ENCODE measurements at regions not wholly inside any gene's neighbourhood (a gene's known extent, or its start where the extent isn't known, plus 50 kb on each side); places are given as distances from the start of the nearest gene placed in this dataset.
"Not testable (repeated sequence)": the region's sequence is repeated elsewhere in the genome, so short reads cannot be mapped to it uniquely, and the experiment has no call there.

DNA sequence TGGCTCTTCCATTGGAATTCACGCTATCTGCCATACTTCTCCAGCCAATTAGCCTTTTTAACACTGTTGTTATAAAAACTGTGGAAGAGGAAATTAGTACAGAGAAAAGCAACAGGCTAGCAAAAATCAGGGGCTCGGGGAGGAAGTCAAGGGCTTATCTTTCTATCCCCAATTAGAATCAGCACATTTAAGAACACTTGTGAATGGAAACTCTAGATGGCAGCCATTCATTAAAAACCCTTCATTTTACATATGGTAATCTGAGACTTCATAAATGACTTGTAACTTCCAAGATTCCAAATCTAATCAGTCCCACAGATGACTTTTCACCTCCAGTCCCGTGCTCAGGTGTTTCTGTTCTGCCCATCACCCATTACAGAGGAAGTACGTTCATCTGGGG, 330.5 kb downstream of the CNTNAP3B start:
- H3K4me3 ChIP-seq (ENCODE audit: low read length); H3K4me1 Mint-ChIP-seq (ENCODE audit: low read depth); POLR2A ChIA-PET; CTCF ChIA-PET; intact Hi-C loops (cut with DNase I, micrococcal nuclease); H3K27ac ChIP-seq (ENCODE audit: low read depth in 1 of 2, low read length in 2 of 2); ATAC-seq (ENCODE audit: poor library complexity); H3K27me3 Mint-ChIP-seq; H3K27me3 ChIP-seq (ENCODE audit: control insufficient read depth in 1 of 2, insufficient read depth in 2 of 2, low read length in 2 of 2); H3K27ac Mint-ChIP-seq; H3K4me1 ChIP-seq (ENCODE audit: insufficient read depth, low read length); H3K4me3 Mint-ChIP-seq; H3K9me3 ChIP-seq (ENCODE audit: control insufficient read depth in 1 of 2, insufficient read depth in 1 of 2, low read length in 2 of 2); H3K9me3 Mint-ChIP-seq; H3K36me3 ChIP-seq (ENCODE audit: insufficient read depth, low read length); DNase-seq; H3K36me3 Mint-ChIP-seq (ENCODE audit: low read depth): not testable (repeated sequence)

- not testable (repeated sequence) for H3K4me1 ChIP-seq (ENCODE audit: insufficient read depth, low read length)
Observed at GRCh38 chr9:41790719-41791363, 338.4 kb downstream of the CNTNAP3B start.

GRCh38 chr9:41790007-41790406, 339.2 kb downstream of the CNTNAP3B start:
- H3K4me1 Mint-ChIP-seq (ENCODE audit: low read depth); H3K9me3 Mint-ChIP-seq; H3K27me3 ChIP-seq (ENCODE audit: control insufficient read depth in 1 of 2, insufficient read depth in 2 of 2, low read length in 2 of 2); ATAC-seq (ENCODE audit: poor library complexity); H3K36me3 ChIP-seq (ENCODE audit: insufficient read depth, low read length); DNase-seq; POLR2A ChIA-PET; H3K4me3 Mint-ChIP-seq; H3K4me3 ChIP-seq (ENCODE audit: low read length); H3K27ac ChIP-seq (ENCODE audit: low read depth in 1 of 2, low read length in 2 of 2); H3K4me1 ChIP-seq (ENCODE audit: insufficient read depth, low read length); H3K27ac Mint-ChIP-seq; CTCF ChIA-PET; intact Hi-C loops (cut with DNase I, micrococcal nuclease); H3K27me3 Mint-ChIP-seq; H3K36me3 Mint-ChIP-seq (ENCODE audit: low read depth); H3K9me3 ChIP-seq (ENCODE audit: control insufficient read depth in 1 of 2, insufficient read depth in 1 of 2, low read length in 2 of 2): not testable (repeated sequence)

More at GRCh38 chr9:41790719-41791363, 338.4 kb downstream of the CNTNAP3B start:
- H3K9me3 Mint-ChIP-seq; H3K9me3 ChIP-seq (ENCODE audit: control insufficient read depth in 1 of 2, insufficient read depth in 1 of 2, low read length in 2 of 2); intact Hi-C loops (cut with DNase I, micrococcal nuclease); ATAC-seq (ENCODE audit: poor library complexity); H3K36me3 ChIP-seq (ENCODE audit: insufficient read depth, low read length); H3K4me3 Mint-ChIP-seq; H3K4me3 ChIP-seq (ENCODE audit: low read length); H3K36me3 Mint-ChIP-seq (ENCODE audit: low read depth); H3K27ac Mint-ChIP-seq; H3K27me3 Mint-ChIP-seq; CTCF ChIA-PET; POLR2A ChIA-PET; H3K27me3 ChIP-seq (ENCODE audit: control insufficient read depth in 1 of 2, insufficient read depth in 2 of 2, low read length in 2 of 2); H3K27ac ChIP-seq (ENCODE audit: low read depth in 1 of 2, low read length in 2 of 2); H3K4me1 Mint-ChIP-seq (ENCODE audit: low read depth); DNase-seq: not testable (repeated sequence)

DNA sequence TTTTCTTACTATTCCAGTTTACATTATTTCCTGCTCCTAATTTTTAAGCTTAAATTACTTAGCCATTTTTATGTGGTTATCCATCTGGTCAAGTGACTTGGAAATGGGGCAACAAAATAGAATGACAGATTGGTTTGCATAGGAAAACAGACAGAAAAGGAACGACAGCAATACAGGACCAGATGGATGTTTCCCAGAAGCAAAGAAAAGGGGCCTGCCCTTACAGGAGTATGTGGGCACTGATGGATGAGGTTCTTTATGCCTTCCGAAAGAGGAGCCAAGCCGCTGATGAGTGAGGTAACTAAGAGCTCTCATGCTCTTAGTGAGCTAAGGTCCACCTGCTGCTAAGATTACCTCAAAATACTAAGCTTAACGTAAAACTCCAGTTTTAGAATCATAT, 339.8 kb downstream of the CNTNAP3B start:
- H3K4me1 ChIP-seq (ENCODE audit: insufficient read depth, low read length); CTCF ChIA-PET; ATAC-seq (ENCODE audit: poor library complexity); H3K27ac Mint-ChIP-seq; H3K36me3 Mint-ChIP-seq (ENCODE audit: low read depth); H3K27me3 ChIP-seq (ENCODE audit: control insufficient read depth in 1 of 2, insufficient read depth in 2 of 2, low read length in 2 of 2); H3K4me1 Mint-ChIP-seq (ENCODE audit: low read depth); POLR2A ChIA-PET; H3K36me3 ChIP-seq (ENCODE audit: insufficient read depth, low read length); H3K9me3 ChIP-seq (ENCODE audit: control insufficient read depth in 1 of 2, insufficient read depth in 1 of 2, low read length in 2 of 2); DNase-seq; H3K4me3 Mint-ChIP-seq; H3K9me3 Mint-ChIP-seq; H3K4me3 ChIP-seq (ENCODE audit: low read length); H3K27me3 Mint-ChIP-seq; H3K27ac ChIP-seq (ENCODE audit: low read depth in 1 of 2, low read length in 2 of 2); intact Hi-C loops (cut with DNase I, micrococcal nuclease): not testable (repeated sequence)

- H3K36me3 Mint-ChIP-seq (ENCODE audit: low read depth); POLR2A ChIA-PET; H3K4me1 ChIP-seq (ENCODE audit: insufficient read depth, low read length); intact Hi-C loops (cut with DNase I, micrococcal nuclease); H3K4me3 Mint-ChIP-seq; H3K4me3 ChIP-seq (ENCODE audit: low read length); H3K27me3 ChIP-seq (ENCODE audit: control insufficient read depth in 1 of 2, insufficient read depth in 2 of 2, low read length in 2 of 2); H3K27me3 Mint-ChIP-seq; ATAC-seq (ENCODE audit: poor library complexity); H3K9me3 Mint-ChIP-seq; H3K27ac Mint-ChIP-seq; H3K27ac ChIP-seq (ENCODE audit: low read depth in 1 of 2, low read length in 2 of 2); CTCF ChIA-PET; H3K36me3 ChIP-seq (ENCODE audit: insufficient read depth, low read length); H3K4me1 Mint-ChIP-seq (ENCODE audit: low read depth); DNase-seq; H3K9me3 ChIP-seq (ENCODE audit: control insufficient read depth in 1 of 2, insufficient read depth in 1 of 2, low read length in 2 of 2): not testable (repeated sequence)
Observed at GRCh38 chr9:41787951-41788350, 341.3 kb downstream of the CNTNAP3B start.

DNA sequence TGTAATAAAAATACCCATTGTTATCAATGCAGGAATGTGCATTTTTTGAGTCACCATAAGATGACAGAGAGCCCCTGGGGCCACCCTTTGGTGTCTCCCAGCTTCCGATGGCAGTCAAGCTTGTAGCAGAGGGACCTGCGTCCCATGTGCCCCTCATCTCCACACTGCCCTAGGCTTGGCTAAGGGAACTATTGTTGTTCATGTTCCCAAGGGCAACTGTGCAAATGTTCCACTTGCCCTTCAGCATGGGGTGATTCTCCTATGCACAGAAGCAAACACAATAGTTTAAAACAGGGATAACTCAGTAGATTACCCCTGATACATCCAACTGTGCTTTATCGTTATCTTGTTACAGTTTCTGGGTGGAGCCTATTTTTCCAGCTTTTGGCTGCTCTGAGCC, 342.0 kb downstream of the CNTNAP3B start:
- H3K4me1 Mint-ChIP-seq (ENCODE audit: low read depth); H3K9me3 ChIP-seq (ENCODE audit: control insufficient read depth in 1 of 2, insufficient read depth in 1 of 2, low read length in 2 of 2); POLR2A ChIA-PET; DNase-seq; H3K4me1 ChIP-seq (ENCODE audit: insufficient read depth, low read length); H3K36me3 Mint-ChIP-seq (ENCODE audit: low read depth); H3K36me3 ChIP-seq (ENCODE audit: insufficient read depth, low read length); CTCF ChIA-PET; H3K27ac ChIP-seq (ENCODE audit: low read depth in 1 of 2, low read length in 2 of 2); H3K27ac Mint-ChIP-seq; intact Hi-C loops (cut with DNase I, micrococcal nuclease); H3K27me3 Mint-ChIP-seq; H3K27me3 ChIP-seq (ENCODE audit: control insufficient read depth in 1 of 2, insufficient read depth in 2 of 2, low read length in 2 of 2); H3K4me3 Mint-ChIP-seq; H3K4me3 ChIP-seq (ENCODE audit: low read length); H3K9me3 Mint-ChIP-seq; ATAC-seq (ENCODE audit: poor library complexity): not testable (repeated sequence)

DNA sequence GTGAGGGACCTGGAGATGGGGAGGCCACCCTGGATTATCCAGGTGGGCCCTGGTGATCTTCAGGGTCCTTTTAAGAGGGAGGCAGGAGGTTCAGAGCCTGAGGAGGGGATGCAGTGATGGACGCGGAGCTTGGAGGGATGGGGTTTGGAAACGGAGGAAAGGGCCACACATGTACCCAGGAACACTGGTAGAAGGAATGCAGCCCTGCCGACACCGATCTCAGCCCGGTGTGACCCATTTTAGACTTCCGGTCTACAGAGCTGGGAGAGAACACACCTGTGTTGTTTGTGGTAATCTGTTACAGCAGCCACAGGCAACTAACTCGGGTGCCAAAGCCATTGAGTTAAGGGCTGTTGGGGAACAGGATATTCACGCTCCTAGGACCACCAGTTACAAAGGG, 345.2 kb downstream of the CNTNAP3B start:
- DNase-seq; H3K27ac Mint-ChIP-seq; POLR2A ChIA-PET; H3K9me3 Mint-ChIP-seq; H3K27me3 Mint-ChIP-seq; CTCF ChIA-PET; ATAC-seq (ENCODE audit: poor library complexity); H3K36me3 Mint-ChIP-seq (ENCODE audit: low read depth); H3K27ac ChIP-seq (ENCODE audit: low read depth in 1 of 2, low read length in 2 of 2); H3K4me1 ChIP-seq (ENCODE audit: insufficient read depth, low read length); H3K27me3 ChIP-seq (ENCODE audit: control insufficient read depth in 1 of 2, insufficient read depth in 2 of 2, low read length in 2 of 2); H3K4me3 Mint-ChIP-seq; H3K4me1 Mint-ChIP-seq (ENCODE audit: low read depth); H3K4me3 ChIP-seq (ENCODE audit: low read length); intact Hi-C loops (cut with DNase I, micrococcal nuclease); H3K9me3 ChIP-seq (ENCODE audit: control insufficient read depth in 1 of 2, insufficient read depth in 1 of 2, low read length in 2 of 2); H3K36me3 ChIP-seq (ENCODE audit: insufficient read depth, low read length): not testable (repeated sequence)

Data from CD4-positive, alpha-beta T cell (primary cell).